DND-41 (cell line): ENCODE measurements at regions not wholly inside any gene's neighbourhood (a gene's known extent, or its start where the extent isn't known, plus 50 kb on each side); places are given as distances from the start of the nearest gene placed in this dataset.
"Not testable (repeated sequence)": the region's sequence is repeated elsewhere in the genome, so short reads cannot be mapped to it uniquely, and the experiment has no call there.

Experiments used
- ATAC-seq: fragments of 200-7000 bp; cut with Tn5 transposase; 3 replicates; pipeline ENCODE4 v1.9.1; 2021; ENCODE audit warnings: low read depth; ENCODE audit not compliant: insufficient read depth
- DNase-seq: peaks from one replicate; pipeline ENCODE4 v3.0.0-alpha.2; 2020
- H2AFZ ChIP-seq: 2 replicates; pipeline ENCODE4 v1.6.0; 2012; ENCODE audit warnings: low read depth, low read length
- H3K27ac ChIP-seq: 2 replicates; pipeline ENCODE4 v1.5.1; 2012; ENCODE audit warnings: low read length, inconsistent platforms
- H3K27me3 ChIP-seq: fragments of 200-600 bp; sonication (generic); 2 replicates; pipeline ENCODE4 v1.6.0; 2012; ENCODE audit warnings: low read length, mild to moderate bottlenecking, inconsistent platforms; ENCODE audit not compliant: insufficient read depth, poor library complexity
- H3K36me3 ChIP-seq: 2 replicates; pipeline ENCODE4 v1.5.1; 2012; ENCODE audit warnings: low read length, inconsistent platforms; ENCODE audit not compliant: insufficient read depth
- H3K4me1 ChIP-seq: 2 replicates; pipeline ENCODE4 v1.5.1; 2012; ENCODE audit warnings: mild to moderate bottlenecking, low read length; ENCODE audit not compliant: insufficient read depth
- H3K4me2 ChIP-seq: 2 replicates; pipeline ENCODE4 v1.6.0; 2012; ENCODE audit warnings: mild to moderate bottlenecking, moderate library complexity, low read length, inconsistent platforms; ENCODE audit not compliant: insufficient read depth
- H3K4me3 ChIP-seq, 2 experiments: fragments of 200-600 bp in 1 of 2; shearing (Covaris generic) in 1 of 2; 2 replicates each; pipeline ENCODE4 v1.5.1; 2012 to 2016; ENCODE audit warnings: inconsistent platforms in 2 of 2, low read length in 2 of 2, mild to moderate bottlenecking in 2 of 2, low read depth in 1 of 2, moderate library complexity in 1 of 2
- H3K79me2 ChIP-seq: 2 replicates; pipeline ENCODE4 v1.6.0; 2012; ENCODE audit warnings: low read length, inconsistent platforms; ENCODE audit not compliant: insufficient read depth
- H3K9ac ChIP-seq: 2 replicates; pipeline ENCODE4 v1.6.0; 2012; ENCODE audit warnings: low read depth, mild to moderate bottlenecking, inconsistent platforms, low read length, moderate library complexity
- H3K9me3 ChIP-seq: 2 replicates; pipeline ENCODE4 v1.5.1; 2012; ENCODE audit warnings: low read length, moderate library complexity, mild to moderate bottlenecking, inconsistent platforms; ENCODE audit not compliant: insufficient read depth, severe bottlenecking
- H4K20me1 ChIP-seq: 2 replicates; pipeline ENCODE4 v1.6.0; 2012; ENCODE audit warnings: low read length; ENCODE audit not compliant: insufficient read depth
- EZH2 ChIP-seq: IDR thresholded peaks from 3 replicates; pipeline ENCODE4 v1.6.1; 2012; ENCODE audit warnings: borderline replicate concordance, low read depth, mild to moderate bottlenecking, moderate library complexity, low read length, inconsistent platforms; ENCODE audit not compliant: severe bottlenecking
- TF ChIP-seq, protein P1 (sequence below): IDR thresholded peaks from 2 replicates; pipeline ENCODE4 v1.5.1; 2012; ENCODE audit warnings: borderline replicate concordance, low read length, moderate library complexity, mild to moderate bottlenecking; ENCODE audit not compliant: poor library complexity, severe bottlenecking; ENCODE audit errors: extremely low read depth

DNA sequence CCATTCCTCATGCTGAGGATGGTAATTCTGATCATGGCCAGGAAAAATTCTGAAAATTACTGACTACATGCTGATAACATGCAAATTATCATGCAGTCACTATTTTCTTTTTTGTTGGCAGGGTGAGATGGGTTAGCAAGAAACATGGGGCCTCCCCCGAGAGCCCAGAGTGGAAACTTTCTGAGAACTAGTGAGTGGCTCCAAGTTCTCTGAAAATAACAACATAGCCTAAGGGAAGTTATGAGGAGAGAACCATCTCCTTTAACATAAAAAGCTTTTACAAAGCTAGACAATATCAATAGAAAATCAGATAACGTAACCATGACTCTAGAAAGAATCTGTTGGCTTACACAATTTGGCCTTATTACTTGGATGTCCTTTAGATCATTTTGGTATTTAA, 254.2 kb downstream of the PLOD2 start:
- TF ChIP-seq, protein P1, sequence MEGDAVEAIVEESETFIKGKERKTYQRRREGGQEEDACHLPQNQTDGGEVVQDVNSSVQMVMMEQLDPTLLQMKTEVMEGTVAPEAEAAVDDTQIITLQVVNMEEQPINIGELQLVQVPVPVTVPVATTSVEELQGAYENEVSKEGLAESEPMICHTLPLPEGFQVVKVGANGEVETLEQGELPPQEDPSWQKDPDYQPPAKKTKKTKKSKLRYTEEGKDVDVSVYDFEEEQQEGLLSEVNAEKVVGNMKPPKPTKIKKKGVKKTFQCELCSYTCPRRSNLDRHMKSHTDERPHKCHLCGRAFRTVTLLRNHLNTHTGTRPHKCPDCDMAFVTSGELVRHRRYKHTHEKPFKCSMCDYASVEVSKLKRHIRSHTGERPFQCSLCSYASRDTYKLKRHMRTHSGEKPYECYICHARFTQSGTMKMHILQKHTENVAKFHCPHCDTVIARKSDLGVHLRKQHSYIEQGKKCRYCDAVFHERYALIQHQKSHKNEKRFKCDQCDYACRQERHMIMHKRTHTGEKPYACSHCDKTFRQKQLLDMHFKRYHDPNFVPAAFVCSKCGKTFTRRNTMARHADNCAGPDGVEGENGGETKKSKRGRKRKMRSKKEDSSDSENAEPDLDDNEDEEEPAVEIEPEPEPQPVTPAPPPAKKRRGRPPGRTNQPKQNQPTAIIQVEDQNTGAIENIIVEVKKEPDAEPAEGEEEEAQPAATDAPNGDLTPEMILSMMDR, result no peak
- TF ChIP-seq EZH2, result no peak

DNA sequence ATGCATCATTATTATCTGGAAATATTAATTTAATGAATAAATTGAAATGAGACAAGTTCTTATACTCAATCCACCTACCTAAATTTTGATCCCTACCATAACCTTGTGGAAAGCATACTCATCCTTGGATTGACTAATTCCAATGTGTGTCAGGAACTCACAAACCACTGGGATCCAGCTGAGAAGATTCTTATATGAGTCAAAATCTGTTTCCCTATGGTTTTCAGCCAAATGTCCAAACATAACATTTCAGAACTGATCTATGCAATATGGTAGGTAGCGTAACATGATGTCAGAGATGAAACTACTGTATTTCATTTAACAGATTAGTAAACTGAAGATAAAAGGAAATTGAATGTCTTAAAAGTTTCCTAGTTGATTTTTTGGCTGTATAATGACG, 250.0 kb downstream of the PLOD2 start:
- Histone ChIP-seq H3K4me2 (no peak overlapping the region), H3K4me1 (no peaks in the 10 kb centered on the region), H4K20me1 (no peaks in the 10 kb centered on the region), H3K9ac (no peak overlapping the region), H3K27ac (no peak overlapping the region), H3K79me2 (no peaks in the 10 kb centered on the region), H3K9me3 (no peaks in the 10 kb centered on the region), H3K27me3 (no peaks in the 10 kb centered on the region), H3K4me3 (no peak overlapping the region), H3K36me3 (no peaks in the 10 kb centered on the region), H2AFZ (no peak overlapping the region)
- no peak for ATAC-seq
- TF ChIP-seq, protein P1, result no peak
- TF ChIP-seq EZH2, result no peak
- no peak for DNase-seq

More for the DNA sequence above, 254.2 kb downstream of the PLOD2 start:
- Histone ChIP-seq H4K20me1 (no peaks in the 10 kb centered on the region), H3K4me1 (no peaks in the 10 kb centered on the region), H3K79me2 (no peaks in the 10 kb centered on the region), H3K4me3 (no peak overlapping the region), H3K9ac (no peak overlapping the region), H3K36me3 (no peaks in the 10 kb centered on the region), H3K9me3 (no peaks in the 10 kb centered on the region), H2AFZ (no peak overlapping the region), H3K4me2 (no peak overlapping the region), H3K27ac (no peak overlapping the region), H3K27me3 (no peaks in the 10 kb centered on the region)
- ATAC-seq (no peak), DNase-seq (no peak)

DNA sequence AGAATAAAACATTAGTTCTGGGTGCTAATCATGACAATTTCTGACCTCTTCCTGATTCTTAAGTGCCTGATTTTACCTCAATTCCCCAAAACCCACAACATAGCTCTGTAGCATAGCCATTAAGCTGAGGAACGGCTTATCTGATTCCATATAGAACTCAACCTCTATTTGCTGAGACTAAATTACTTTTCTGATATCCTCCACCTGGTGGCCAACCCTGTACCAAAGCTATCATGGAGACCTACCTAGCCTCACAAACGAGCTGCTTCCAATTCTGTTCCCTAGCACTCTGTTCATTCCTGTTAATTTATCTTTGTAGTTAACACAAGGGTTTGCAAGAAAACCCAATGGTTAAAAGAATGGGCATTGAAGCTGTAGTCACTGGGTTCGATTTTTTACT, 245.2 kb downstream of the PLOD2 start:
- DNase-seq (no peak), ATAC-seq (no peak)
- Histone ChIP-seq H3K4me3 (no peak overlapping the region), H3K27me3 (no peaks in the 10 kb centered on the region), H3K9ac (no peak overlapping the region), H3K79me2 (no peaks in the 10 kb centered on the region), H3K27ac (no peak overlapping the region), H3K4me2 (no peak overlapping the region), H4K20me1 (no peaks in the 10 kb centered on the region), H3K9me3 (no peaks in the 10 kb centered on the region), H2AFZ (no peak overlapping the region), H3K36me3 (no peaks in the 10 kb centered on the region), H3K4me1 (no peaks in the 10 kb centered on the region)
- no peak for TF ChIP-seq EZH2
- TF ChIP-seq, protein P1, result no peak

DNA sequence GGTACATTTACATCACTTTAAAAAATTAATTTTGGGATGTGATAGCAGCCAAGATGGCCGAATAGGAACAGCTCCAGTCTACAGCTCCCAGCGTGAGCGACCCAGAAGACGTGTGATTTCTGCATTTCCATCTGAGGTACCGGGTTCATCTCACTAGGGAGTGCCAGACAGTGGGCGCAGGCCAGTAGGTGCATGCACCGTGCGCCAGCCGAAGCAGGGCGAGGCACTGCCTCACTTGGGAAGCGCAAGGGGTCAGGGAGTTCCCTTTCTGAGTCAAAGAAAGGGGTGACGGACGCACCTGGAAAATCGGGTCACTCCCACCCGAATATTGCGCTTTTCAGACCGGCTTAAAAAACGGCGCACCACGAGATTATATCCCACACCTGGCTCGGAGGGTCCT, 233.2 kb downstream of the PLOD2 start:
- H3K4me3 ChIP-seq, H3K9me3 ChIP-seq, H3K4me1 ChIP-seq, H3K27me3 ChIP-seq, H3K79me2 ChIP-seq, ATAC-seq, H3K36me3 ChIP-seq, H3K27ac ChIP-seq, H4K20me1 ChIP-seq, H3K9ac ChIP-seq, H3K4me2 ChIP-seq, DNase-seq, H2AFZ ChIP-seq: not testable (repeated sequence)
